DND-41 (cell line): ENCODE measurements at regions not wholly inside any gene's neighbourhood (a gene's known extent, or its start where the extent isn't known, plus 50 kb on each side); places are given as distances from the start of the nearest gene placed in this dataset.
"Not testable (repeated sequence)": the region's sequence is repeated elsewhere in the genome, so short reads cannot be mapped to it uniquely, and the experiment has no call there.

Source experiments
- ATAC-seq: fragments of 200-7000 bp; cut with Tn5 transposase; 3 replicates; pipeline ENCODE4 v1.9.1; 2021; ENCODE audit warnings: low read depth; ENCODE audit not compliant: insufficient read depth
- DNase-seq: peaks from one replicate; pipeline ENCODE4 v3.0.0-alpha.2; 2020
- H2AFZ ChIP-seq: 2 replicates; pipeline ENCODE4 v1.6.0; 2012; ENCODE audit warnings: low read depth, low read length
- H3K27ac ChIP-seq: 2 replicates; pipeline ENCODE4 v1.5.1; 2012; ENCODE audit warnings: low read length, inconsistent platforms
- H3K27me3 ChIP-seq: fragments of 200-600 bp; sonication (generic); 2 replicates; pipeline ENCODE4 v1.6.0; 2012; ENCODE audit warnings: low read length, mild to moderate bottlenecking, inconsistent platforms; ENCODE audit not compliant: insufficient read depth, poor library complexity
- H3K36me3 ChIP-seq: 2 replicates; pipeline ENCODE4 v1.5.1; 2012; ENCODE audit warnings: low read length, inconsistent platforms; ENCODE audit not compliant: insufficient read depth
- H3K4me1 ChIP-seq: 2 replicates; pipeline ENCODE4 v1.5.1; 2012; ENCODE audit warnings: mild to moderate bottlenecking, low read length; ENCODE audit not compliant: insufficient read depth
- H3K4me2 ChIP-seq: 2 replicates; pipeline ENCODE4 v1.6.0; 2012; ENCODE audit warnings: mild to moderate bottlenecking, moderate library complexity, low read length, inconsistent platforms; ENCODE audit not compliant: insufficient read depth
- H3K4me3 ChIP-seq, 2 experiments: fragments of 200-600 bp in 1 of 2; shearing (Covaris generic) in 1 of 2; 2 replicates each; pipeline ENCODE4 v1.5.1; 2012 to 2016; ENCODE audit warnings: inconsistent platforms in 2 of 2, low read length in 2 of 2, mild to moderate bottlenecking in 2 of 2, low read depth in 1 of 2, moderate library complexity in 1 of 2
- H3K79me2 ChIP-seq: 2 replicates; pipeline ENCODE4 v1.6.0; 2012; ENCODE audit warnings: low read length, inconsistent platforms; ENCODE audit not compliant: insufficient read depth
- H3K9ac ChIP-seq: 2 replicates; pipeline ENCODE4 v1.6.0; 2012; ENCODE audit warnings: low read depth, mild to moderate bottlenecking, inconsistent platforms, low read length, moderate library complexity
- H3K9me3 ChIP-seq: 2 replicates; pipeline ENCODE4 v1.5.1; 2012; ENCODE audit warnings: low read length, moderate library complexity, mild to moderate bottlenecking, inconsistent platforms; ENCODE audit not compliant: insufficient read depth, severe bottlenecking
- H4K20me1 ChIP-seq: 2 replicates; pipeline ENCODE4 v1.6.0; 2012; ENCODE audit warnings: low read length; ENCODE audit not compliant: insufficient read depth
- CTCF ChIP-seq: IDR thresholded peaks from 2 replicates; pipeline ENCODE4 v1.5.1; 2012; ENCODE audit warnings: borderline replicate concordance, low read length, moderate library complexity, mild to moderate bottlenecking; ENCODE audit not compliant: poor library complexity, severe bottlenecking; ENCODE audit errors: extremely low read depth
- EZH2 ChIP-seq: IDR thresholded peaks from 3 replicates; pipeline ENCODE4 v1.6.1; 2012; ENCODE audit warnings: borderline replicate concordance, low read depth, mild to moderate bottlenecking, moderate library complexity, low read length, inconsistent platforms; ENCODE audit not compliant: severe bottlenecking

DNA sequence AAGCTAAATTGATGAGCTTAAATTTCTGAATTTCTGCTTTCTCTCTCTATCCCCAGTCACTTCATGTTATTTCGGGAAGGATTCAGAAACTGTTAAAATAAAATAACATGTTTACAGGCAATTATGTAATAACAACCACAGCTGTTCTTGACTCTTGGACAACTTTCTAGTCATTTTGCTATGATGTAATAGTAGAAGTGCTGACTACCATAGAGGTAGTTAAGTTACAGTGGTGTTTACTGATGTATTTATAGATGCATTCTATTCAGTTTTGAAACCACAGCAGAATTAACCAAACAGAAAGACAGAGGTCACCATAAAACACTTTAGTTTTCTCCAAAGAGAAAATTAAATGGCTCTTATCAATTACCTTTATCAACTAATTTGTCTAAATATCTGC, 1292.0 kb upstream of the CHAC2 start:
- Histone ChIP-seq H3K36me3 (no peaks in the 10 kb centered on the region), H3K27ac (no peak overlapping the region), H3K27me3 (no peaks in the 10 kb centered on the region), H4K20me1 (no peaks in the 10 kb centered on the region), H3K79me2 (no peaks in the 10 kb centered on the region), H3K9ac (no peak overlapping the region), H2AFZ (no peak overlapping the region), H3K9me3 (no peaks in the 10 kb centered on the region), H3K4me1 (no peaks in the 10 kb centered on the region), H3K4me3 (no peak overlapping the region), H3K4me2 (no peak overlapping the region)
- no peak for ATAC-seq
- no peak for DNase-seq
- TF ChIP-seq CTCF (no peak), EZH2 (no peak)

- DNase-seq (no peak), ATAC-seq (no peak)
- Histone ChIP-seq H3K27me3 (no peaks in the 10 kb centered on the region), H3K4me1 (no peaks in the 10 kb centered on the region), H3K4me3 (no peak overlapping the region), H3K9me3 (no peaks in the 10 kb centered on the region), H3K27ac (no peak overlapping the region), H3K4me2 (no peak overlapping the region), H4K20me1 (no peaks in the 10 kb centered on the region), H3K79me2 (no peaks in the 10 kb centered on the region), H3K9ac (no peak overlapping the region), H2AFZ (no peak overlapping the region), H3K36me3 (no peaks in the 10 kb centered on the region)
- TF ChIP-seq EZH2 (no peak), CTCF (no peak)
These were observed 1293.5 kb upstream of the CHAC2 start for GRCh38 chr2:52474091-52474490.

DNA sequence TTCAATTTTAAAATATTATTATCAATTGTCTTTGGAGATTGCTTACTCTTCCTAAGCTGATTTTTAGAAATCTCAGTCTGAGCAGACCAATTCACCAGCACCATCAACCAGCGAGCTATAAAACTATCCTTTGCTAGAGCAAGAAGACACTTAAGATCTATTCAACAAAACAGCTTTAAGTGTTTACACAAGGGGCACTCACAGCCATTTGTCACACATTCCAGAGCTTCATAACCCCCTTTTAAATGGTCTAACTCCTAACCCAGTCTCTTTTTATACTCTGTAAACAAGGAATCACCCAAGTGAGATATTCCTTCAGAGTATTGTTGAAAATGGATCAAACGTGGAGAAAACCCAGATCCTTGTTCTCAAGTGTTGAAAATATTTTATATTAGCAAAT, 1294.1 kb upstream of the CHAC2 start:
- no peak for DNase-seq

DNA sequence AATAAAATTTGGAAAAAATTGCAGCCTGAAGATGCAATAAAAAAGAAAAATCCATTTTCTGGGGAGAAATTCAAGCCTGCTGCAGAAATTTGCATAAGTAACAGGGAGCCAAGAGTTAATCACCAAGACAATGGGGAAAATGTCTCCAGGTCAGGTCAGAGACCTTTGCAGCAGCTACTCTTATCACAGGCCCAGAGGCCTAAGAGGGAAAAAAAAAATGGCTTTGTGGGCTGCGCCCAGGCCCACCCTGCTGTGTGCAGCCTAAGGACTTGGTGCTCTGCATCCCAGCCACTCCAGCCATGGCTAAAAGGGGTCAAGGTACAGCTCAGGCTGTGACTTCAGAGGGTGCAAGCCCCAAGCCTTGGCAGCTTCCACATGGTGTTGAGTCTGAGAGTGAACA, 1297.1 kb upstream of the CHAC2 start:
- not testable (repeated sequence) for H3K9me3 ChIP-seq

More for the DNA sequence above, 1294.1 kb upstream of the CHAC2 start:
- Histone ChIP-seq H3K4me3 (no peak overlapping the region), H2AFZ (no peak overlapping the region), H3K79me2 (no peaks in the 10 kb centered on the region), H3K4me2 (no peak overlapping the region), H3K36me3 (no peaks in the 10 kb centered on the region), H3K9ac (no peak overlapping the region), H3K9me3 (no peaks in the 10 kb centered on the region), H3K27me3 (no peaks in the 10 kb centered on the region), H4K20me1 (no peaks in the 10 kb centered on the region), H3K4me1 (no peaks in the 10 kb centered on the region), H3K27ac (no peak overlapping the region)
- ATAC-seq: no peak
- no peak for TF ChIP-seq EZH2
- no peak for TF ChIP-seq CTCF

More for the DNA sequence above, 1297.1 kb upstream of the CHAC2 start:
- not testable (repeated sequence) for H3K79me2 ChIP-seq, H3K27ac ChIP-seq, H3K4me2 ChIP-seq, DNase-seq, H3K27me3 ChIP-seq, H3K4me1 ChIP-seq, ATAC-seq, H3K4me3 ChIP-seq, H2AFZ ChIP-seq, H3K9ac ChIP-seq, H4K20me1 ChIP-seq, H3K36me3 ChIP-seq
